ENCODE measurements at regions not wholly inside any gene's neighbourhood (a gene's known extent, or its start where the extent isn't known, plus 50 kb on each side); places are given as distances from the start of the nearest gene placed in this dataset.

GRCh38 chr9:6098431-6098830 is 83.0 kb upstream of the RANBP6 start:
- H3K27me3 Mint-ChIP-seq, result peaks cover 5% of the 10 kb centered on the region
- no peaks in the 10 kb centered on the region for H3K9me3 Mint-ChIP-seq

GRCh38 chr9:6096821-6097220 is 81.4 kb upstream of the RANBP6 start:
- ChIA-PET POLR2A (no interaction called here), CTCF (no interaction called here)
- Histone ChIP-seq H3K4me3 (ENCODE audit: low read length) (no peak overlapping the region), H3K4me1 (ENCODE audit: insufficient read depth, low read length) (no peaks in the 10 kb centered on the region), H3K27ac (ENCODE audit: low read depth in 1 of 2, low read length in 2 of 2) (no peak overlapping the region), H3K36me3 (ENCODE audit: insufficient read depth, low read length) (no peaks in the 10 kb centered on the region), H3K27me3 (ENCODE audit: control insufficient read depth in 1 of 2, insufficient read depth in 2 of 2, low read length in 2 of 2) (peaks cover 0 to 2% of the 10 kb centered on the region in 2 experiments), H3K9me3 (ENCODE audit: control insufficient read depth in 1 of 2, insufficient read depth in 1 of 2, low read length in 2 of 2) (no peaks in the 10 kb centered on the region)
- H3K9me3 Mint-ChIP-seq, result no peaks in the 10 kb centered on the region
- no peak for TF ChIP-seq CTCF (IDR thresholded peaks at IDR 0.05)
- no peak for DNase-seq
- no peaks in the 10 kb centered on the region for H3K4me1 Mint-ChIP-seq (ENCODE audit: low read depth)
- H3K4me3 Mint-ChIP-seq, result no peak overlapping the region
- H3K36me3 Mint-ChIP-seq (ENCODE audit: low read depth), result no peaks in the 10 kb centered on the region
- intact Hi-C loops (cut with DNase I, micrococcal nuclease), result no loop called here
- peaks cover 5% of the 10 kb centered on the region for H3K27me3 Mint-ChIP-seq
- no peak for ATAC-seq (ENCODE audit: poor library complexity)
- H3K27ac Mint-ChIP-seq, result no peak overlapping the region

More at GRCh38 chr9:6098431-6098830, 83.0 kb upstream of the RANBP6 start:
- Mint-ChIP-seq H3K4me1 (ENCODE audit: low read depth) (no peaks in the 10 kb centered on the region), H3K36me3 (ENCODE audit: low read depth) (no peaks in the 10 kb centered on the region), H3K27ac (no peak overlapping the region), H3K4me3 (no peak overlapping the region)
- no peak overlapping the region for H3K4me3 ChIP-seq (ENCODE audit: low read length)
- ChIA-PET POLR2A (no interaction called here), CTCF (no interaction called here)
- H3K4me1 ChIP-seq (ENCODE audit: insufficient read depth, low read length), result no peaks in the 10 kb centered on the region
- peaks cover 0 to 2% of the 10 kb centered on the region in 2 experiments for H3K27me3 ChIP-seq (ENCODE audit: control insufficient read depth in 1 of 2, insufficient read depth in 2 of 2, low read length in 2 of 2)
- intact Hi-C loops (cut with DNase I, micrococcal nuclease), result no loop called here
- no peaks in the 10 kb centered on the region for H3K36me3 ChIP-seq (ENCODE audit: insufficient read depth, low read length)
- no peaks in the 10 kb centered on the region for H3K9me3 ChIP-seq (ENCODE audit: control insufficient read depth in 1 of 2, insufficient read depth in 1 of 2, low read length in 2 of 2)
- ATAC-seq (ENCODE audit: poor library complexity) (no peak), DNase-seq (no peak)
- no peak for TF ChIP-seq CTCF (IDR thresholded peaks at IDR 0.05)
- H3K27ac ChIP-seq (ENCODE audit: low read depth in 1 of 2, low read length in 2 of 2), result no peak overlapping the region

- DNase-seq (no peak), ATAC-seq (ENCODE audit: poor library complexity) (no peak)
- no peaks in the 10 kb centered on the region for H3K9me3 ChIP-seq (ENCODE audit: control insufficient read depth in 1 of 2, insufficient read depth in 1 of 2, low read length in 2 of 2)
- intact Hi-C loops (cut with DNase I, micrococcal nuclease), result no loop called here
- ChIA-PET POLR2A (no interaction called here), CTCF (interaction anchor here (0.6 kb wide), 1 partner anchor 22 kb away, joined by 5 read pairs; no protein-coding TSS in a partner anchor)
- Mint-ChIP-seq H3K27me3 (peaks cover 1% of the 10 kb centered on the region), H3K9me3 (no peaks in the 10 kb centered on the region), H3K36me3 (ENCODE audit: low read depth) (no peaks in the 10 kb centered on the region), H3K4me3 (no peak overlapping the region), H3K27ac (no peak overlapping the region), H3K4me1 (ENCODE audit: low read depth) (no peaks in the 10 kb centered on the region)
- no peak for TF ChIP-seq CTCF (IDR thresholded peaks at IDR 0.05)
- no peaks in the 10 kb centered on the region for H3K4me1 ChIP-seq (ENCODE audit: insufficient read depth, low read length)
- no peaks in the 10 kb centered on the region for H3K27me3 ChIP-seq (ENCODE audit: control insufficient read depth in 1 of 2, insufficient read depth in 2 of 2, low read length in 2 of 2)
- H3K27ac ChIP-seq (ENCODE audit: low read depth in 1 of 2, low read length in 2 of 2), result no peak overlapping the region
- H3K36me3 ChIP-seq (ENCODE audit: insufficient read depth, low read length), result no peaks in the 10 kb centered on the region
- H3K4me3 ChIP-seq (ENCODE audit: low read length), result no peak overlapping the region
Measured at GRCh38 chr9:6090277-6091210, 75.1 kb upstream of the RANBP6 start.

Data from CD4-positive, alpha-beta T cell (primary cell).